GM23338 (cell line): ENCODE measurements at regions not wholly inside any gene's neighbourhood (a gene's known extent, or its start where the extent isn't known, plus 50 kb on each side); places are given as distances from the start of the nearest gene placed in this dataset.
"Not testable (repeated sequence)": the region's sequence is repeated elsewhere in the genome, so short reads cannot be mapped to it uniquely, and the experiment has no call there.

Source experiments
- ATAC-seq: fragments of 200-7000 bp; cut with Tn5 transposase; 3 replicates; pipeline ENCODE4 v1.9.1; 2020
- DNase-seq: peaks from one replicate; pipeline ENCODE4 v3.0.0-alpha.2; 2015; ENCODE audit warnings: low spot score
- H2AFZ ChIP-seq: fragments of 200-600 bp; sonication (generic); 2 replicates; pipeline ENCODE4 v1.8.0; 2016; ENCODE audit warnings: antibody characterized with exemption, mild to moderate bottlenecking, moderate library complexity
- H3F3A ChIP-seq: fragments of 200-600 bp; sonication (generic); replicated peaks from 2 replicates; pipeline ENCODE4 v1.8.0; 2017; ENCODE audit warnings: antibody characterized with exemption, mixed run types, low read depth
- H3K27ac ChIP-seq: fragments of 200-600 bp; sonication (generic); 2 replicates; pipeline ENCODE4 v1.6.1; 2016; ENCODE audit warnings: low read depth
- H3K27me3 ChIP-seq: fragments of 200-600 bp; sonication (generic); 2 replicates; pipeline ENCODE4 v1.8.0; 2016; ENCODE audit warnings: mild to moderate bottlenecking, mixed run types, moderate library complexity; ENCODE audit not compliant: insufficient read depth
- H3K36me3 ChIP-seq: fragments of 200-600 bp; sonication (generic); 2 replicates; pipeline ENCODE4 v1.8.0; 2016; ENCODE audit warnings: mild to moderate bottlenecking; ENCODE audit not compliant: insufficient read depth
- H3K4me1 ChIP-seq: fragments of 200-600 bp; sonication (generic); 2 replicates; pipeline ENCODE4 v1.8.0; 2016; ENCODE audit warnings: mild to moderate bottlenecking, moderate library complexity; ENCODE audit not compliant: insufficient read depth
- H3K4me2 ChIP-seq: fragments of 200-600 bp; sonication (generic); 2 replicates; pipeline ENCODE4 v1.7.1; 2017; ENCODE audit warnings: mixed run types
- H3K4me3 ChIP-seq: fragments of 200-600 bp; sonication (generic); 2 replicates; pipeline ENCODE4 v1.6.1; 2016; ENCODE audit warnings: mixed run types
- H3K79me2 ChIP-seq: fragments of 200-600 bp; sonication (generic); replicated peaks from 2 replicates; pipeline ENCODE4 v1.8.0; 2017; ENCODE audit warnings: mild to moderate bottlenecking; ENCODE audit not compliant: insufficient read depth
- H3K9me2 ChIP-seq: fragments of 200-600 bp; sonication (generic); 2 replicates; pipeline ENCODE4 v1.8.0; 2017; ENCODE audit not compliant: insufficient read depth
- H4K20me1 ChIP-seq: fragments of 200-600 bp; sonication (generic); replicated peaks from 2 replicates; pipeline ENCODE4 v1.8.0; 2017; ENCODE audit warnings: mild to moderate bottlenecking; ENCODE audit not compliant: insufficient read depth
- H3K27ac Mint-ChIP-seq: 2 replicates; pipeline ENCODE4 v1.8.0; 2020; ENCODE audit warnings: inconsistent platforms, mild to moderate bottlenecking, moderate library complexity, mixed read lengths
- H3K27me3 Mint-ChIP-seq: 3 replicates; pipeline ENCODE4 v1.8.0; 2022; ENCODE audit warnings: low read depth, mild to moderate bottlenecking, moderate library complexity, mixed read lengths, inconsistent platforms; ENCODE audit not compliant: insufficient read depth, poor library complexity
- H3K36me3 Mint-ChIP-seq: 3 replicates; pipeline ENCODE4 v1.8.0; 2021; ENCODE audit warnings: low read depth, mild to moderate bottlenecking, inconsistent platforms, moderate library complexity, mixed read lengths
- H3K4me1 Mint-ChIP-seq: 3 replicates; pipeline ENCODE4 v1.8.0; 2020; ENCODE audit warnings: mild to moderate bottlenecking, inconsistent platforms, mixed read lengths
- H3K4me3 Mint-ChIP-seq: 3 replicates; pipeline ENCODE4 v1.8.0; 2021; ENCODE audit warnings: moderate library complexity, mild to moderate bottlenecking, inconsistent platforms, mixed read lengths
- H3K9me3 Mint-ChIP-seq: 3 replicates; pipeline ENCODE4 v1.8.0; 2020; ENCODE audit warnings: moderate library complexity, mild to moderate bottlenecking, inconsistent platforms, mixed read lengths
- CREB1 ChIP-seq: fragments of 250-450 bp; sonication (Bioruptor Pico); IDR thresholded peaks from 2 replicates; pipeline ENCODE4 v1.5.0; 2020; ENCODE audit warnings: low read depth, mild to moderate bottlenecking, moderate library complexity
- CTCF ChIP-seq, 2 experiments: fragments of 200-600 bp in 1 of 2; sonication (generic) in 1 of 2; conservative IDR thresholded peaks; 2 replicates each; pipeline versions ENCODE4 v1.5.1 to v1.6.1; 2016 to 2017; ENCODE audit warnings: antibody characterized with exemption in 2 of 2, low read depth in 2 of 2, mild to moderate bottlenecking in 2 of 2, moderate library complexity in 1 of 2
- EZH2 ChIP-seq: fragments of 200-600 bp; sonication (generic); IDR thresholded peaks from one replicate; pipeline ENCODE4 v1.8.0; 2017; ENCODE audit warnings: antibody characterized with exemption, mild to moderate bottlenecking, low read depth; ENCODE audit not compliant: unreplicated experiment
- JUNB ChIP-seq: IDR thresholded peaks from one replicate; pipeline ENCODE4 v1.6.1; 2016; ENCODE audit warnings: antibody characterized with exemption; ENCODE audit not compliant: unreplicated experiment
- POLR2AphosphoS5 ChIP-seq: IDR thresholded peaks from 2 replicates; pipeline ENCODE4 v1.6.1; 2016; ENCODE audit warnings: antibody characterized with exemption, low read depth
- REST ChIP-seq: IDR thresholded peaks from one replicate; pipeline ENCODE4 v1.6.1; 2018; ENCODE audit warnings: antibody characterized with exemption; ENCODE audit not compliant: unreplicated experiment
- STAT1 ChIP-seq: IDR thresholded peaks from one replicate; pipeline ENCODE4 v1.6.1; 2016; ENCODE audit warnings: antibody characterized with exemption; ENCODE audit not compliant: unreplicated experiment
- ZNF331 ChIP-seq: fragments of 250-450 bp; sonication (Bioruptor Pico); IDR thresholded peaks from 2 replicates; pipeline ENCODE4 v1.5.0; 2020; ENCODE audit warnings: low read depth, mild to moderate bottlenecking, moderate library complexity
- ZNF462 ChIP-seq: fragments of 250-450 bp; sonication (Bioruptor Pico); IDR thresholded peaks from 2 replicates; pipeline ENCODE4 v1.5.0; 2020; ENCODE audit warnings: mild to moderate bottlenecking, moderate library complexity

- no peak for TF ChIP-seq ZNF462 (CRISPR knock-in tag)
- TF ChIP-seq EZH2: no peak
- no peak for TF ChIP-seq ZNF331
- TF ChIP-seq POLR2AphosphoS5: no peak
Observed at GRCh38 chr12:58703866-58704265, 216.4 kb downstream of the LRIG3 start (continued).

- H3K79me2 ChIP-seq, H3K27ac ChIP-seq, H3K4me3 Mint-ChIP-seq, H3K9me2 ChIP-seq, H3K4me3 ChIP-seq, H2AFZ ChIP-seq, H3K4me2 ChIP-seq, H3K4me1 ChIP-seq, ATAC-seq, H3K27ac Mint-ChIP-seq, H3K4me1 Mint-ChIP-seq, H3K27me3 Mint-ChIP-seq, H4K20me1 ChIP-seq, H3K27me3 ChIP-seq, DNase-seq, H3F3A ChIP-seq, H3K36me3 ChIP-seq: not testable (repeated sequence)
- H3K9me3 Mint-ChIP-seq: peaks cover 56% of the 10 kb centered on the region
- H3K36me3 Mint-ChIP-seq: peaks cover 21% of the 10 kb centered on the region; the same call in 2 of the 3 replicates
Observed at GRCh38 chr12:58704770-58705169, 215.5 kb downstream of the LRIG3 start.

GRCh38 chr12:58710901-58711300 lies 209.4 kb downstream of the LRIG3 start:
- ATAC-seq (no peak), DNase-seq (no peak)
- Histone ChIP-seq H2AFZ (no peak overlapping the region), H3K36me3 (peaks cover 7% of the 10 kb centered on the region; the same call in 1 of the 2 replicates), H3K27me3 (no peaks in the 10 kb centered on the region), H3K4me3 (no peak overlapping the region), H3K4me1 (peaks cover 14% of the 10 kb centered on the region), H4K20me1 (no peaks in the 10 kb centered on the region), H3F3A (no peaks in the 10 kb centered on the region), H3K4me2 (no peak overlapping the region), H3K9me2 (no peaks in the 10 kb centered on the region; the same call in 1 of the 2 replicates), H3K79me2 (no peaks in the 10 kb centered on the region), H3K27ac (no peak overlapping the region)
- Mint-ChIP-seq H3K36me3 (peaks cover 34% of the 10 kb centered on the region), H3K27ac (no peak overlapping the region), H3K4me1 (peaks cover 17% of the 10 kb centered on the region), H3K9me3 (peaks cover 51% of the 10 kb centered on the region), H3K27me3 (peaks cover 6% of the 10 kb centered on the region), H3K4me3 (no peak overlapping the region)
- no peak for TF ChIP-seq STAT1
- TF ChIP-seq REST: no peak
- TF ChIP-seq JUNB: no peak
- TF ChIP-seq EZH2: no peak
- no peak for TF ChIP-seq ZNF331
- TF ChIP-seq CREB1 (CRISPR knock-in tag): no peak
- no peak for TF ChIP-seq CTCF (conservative IDR thresholded peaks at IDR 0.05; ENCODE audit: low read depth in 2 of 2)
